ENCODE measurements at regions not wholly inside any gene's neighbourhood (a gene's known extent, or its start where the extent isn't known, plus 50 kb on each side); places are given as distances from the start of the nearest gene placed in this dataset.
A peak's percentile ranks its signal among the peaks of the same experiment; 100 is the strongest.

DNA sequence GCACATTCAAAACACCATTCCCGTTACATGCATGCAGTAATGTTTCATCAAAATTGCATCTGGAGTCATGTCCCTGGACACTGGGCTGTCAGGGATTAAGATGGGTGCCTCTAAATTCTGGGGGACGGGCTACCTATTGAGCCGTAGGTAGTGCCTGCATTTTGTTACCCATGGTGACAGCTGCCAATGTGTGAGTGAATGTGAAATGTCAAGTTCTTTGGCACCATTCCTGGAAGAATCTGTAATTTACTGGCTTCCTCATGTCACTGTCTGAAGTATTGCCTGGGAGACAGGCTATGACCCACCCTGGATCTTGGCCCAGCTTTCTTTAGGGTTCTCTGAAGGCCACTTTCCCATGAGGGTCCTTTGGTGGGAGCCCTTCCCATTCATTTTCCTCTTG is 266.1 kb downstream of the TSHZ3 start:
- H3K36me3 ChIP-seq: no peaks in the 10 kb centered on the region
- DNase-seq (no peak), ATAC-seq (peak in 4 of 8 donors; percentile 52 to 88 (median 63))
- H3K4me1 ChIP-seq: peaks cover 0 to 8% (median 0%) of the 10 kb centered on the region in 9 donors
- intact Hi-C loops (cut with DNase I): no loop called here
- peaks cover 0 to 3% (median 0%) of the 10 kb centered on the region in 7 donors for H3K27me3 ChIP-seq
- H3K4me3 ChIP-seq: no peak overlapping the region
- H3K27ac ChIP-seq: no peak overlapping the region
- no peak for TF ChIP-seq CTCF (IDR thresholded peaks at IDR 0.05)
- H3K9me3 ChIP-seq: no peaks in the 10 kb centered on the region
- 29 to 43% methylated on average over 3 of the region's 3 CpGs for WGBS, 2 donors

GRCh38 chr19:31075146-31075655 is 274.0 kb downstream of the TSHZ3 start:
- ATAC-seq (no peak), DNase-seq (no peak)
- H3K27ac ChIP-seq: no peak overlapping the region
- H3K27me3 ChIP-seq: peaks cover 0 to 37% (median 15%) of the 10 kb centered on the region in 7 donors
- H3K4me3 ChIP-seq: no peak overlapping the region
- no peaks in the 10 kb centered on the region for H3K36me3 ChIP-seq
- no peaks in the 10 kb centered on the region for H3K9me3 ChIP-seq
- 74 to 81% methylated on average over 6 of the region's 6 CpGs for WGBS, 2 donors
- no peak for TF ChIP-seq CTCF (IDR thresholded peaks at IDR 0.05)
- intact Hi-C loops (cut with DNase I): no loop called here
- H3K4me1 ChIP-seq: no peaks in the 10 kb centered on the region

DNA sequence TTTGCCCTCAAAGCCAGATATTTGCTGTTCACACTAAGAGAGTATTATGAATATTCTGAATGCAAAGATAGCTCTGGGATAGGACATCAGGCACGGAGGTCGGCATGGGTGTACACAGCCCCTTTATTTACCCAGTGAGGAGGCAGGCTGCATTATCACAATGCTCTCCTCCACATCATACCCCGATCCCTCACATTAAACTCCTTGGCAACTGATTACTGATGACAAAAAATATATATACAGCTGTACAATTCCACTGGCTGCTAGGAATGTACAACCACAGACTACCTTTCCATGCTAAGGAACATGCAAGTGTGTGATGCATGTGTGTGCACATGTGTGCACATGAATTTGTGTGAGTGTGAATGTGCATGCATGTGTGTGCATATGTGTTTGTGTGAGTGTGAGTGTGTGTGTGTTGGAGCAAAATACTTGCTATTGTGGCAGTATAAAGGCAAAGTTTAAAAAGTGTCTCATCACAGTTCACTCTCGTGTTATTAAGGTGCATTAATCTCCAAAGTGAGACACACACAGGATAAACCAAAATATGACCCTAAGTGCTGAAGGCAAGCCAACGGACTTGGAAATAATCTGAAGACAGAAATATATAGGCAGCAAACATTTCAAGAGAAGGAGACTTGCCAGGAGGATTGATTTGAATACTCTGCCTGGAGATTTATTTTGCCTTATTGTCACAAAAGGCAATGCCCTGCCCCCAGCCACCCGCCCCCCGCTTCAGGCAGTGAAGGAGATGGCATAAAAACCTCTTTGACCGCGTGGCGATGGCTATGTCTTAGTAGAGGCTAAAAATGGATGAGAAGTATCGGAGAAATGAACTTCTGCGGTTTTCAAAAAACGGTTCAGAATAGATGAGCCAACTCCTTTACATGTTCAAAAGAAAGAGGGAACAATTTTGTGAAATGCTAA is 274.8 kb downstream of the TSHZ3 start:
- Histone ChIP-seq H3K9me3 (no peaks in the 10 kb centered on the region), H3K4me1 (no peaks in the 10 kb centered on the region), H3K4me3 (no peak overlapping the region), H3K27ac (no peak overlapping the region), H3K36me3 (no peaks in the 10 kb centered on the region), H3K27me3 (peaks cover 0 to 37% (median 18%) of the 10 kb centered on the region in 7 donors)
- DNase-seq: no peak
- no peak for TF ChIP-seq CTCF (IDR thresholded peaks at IDR 0.05)
- intact Hi-C loops (cut with DNase I): no loop called here
- no peak for ATAC-seq
- WGBS, 2 donors: 63 to 68% methylated on average over 13 of the region's 13 CpGs

DNA sequence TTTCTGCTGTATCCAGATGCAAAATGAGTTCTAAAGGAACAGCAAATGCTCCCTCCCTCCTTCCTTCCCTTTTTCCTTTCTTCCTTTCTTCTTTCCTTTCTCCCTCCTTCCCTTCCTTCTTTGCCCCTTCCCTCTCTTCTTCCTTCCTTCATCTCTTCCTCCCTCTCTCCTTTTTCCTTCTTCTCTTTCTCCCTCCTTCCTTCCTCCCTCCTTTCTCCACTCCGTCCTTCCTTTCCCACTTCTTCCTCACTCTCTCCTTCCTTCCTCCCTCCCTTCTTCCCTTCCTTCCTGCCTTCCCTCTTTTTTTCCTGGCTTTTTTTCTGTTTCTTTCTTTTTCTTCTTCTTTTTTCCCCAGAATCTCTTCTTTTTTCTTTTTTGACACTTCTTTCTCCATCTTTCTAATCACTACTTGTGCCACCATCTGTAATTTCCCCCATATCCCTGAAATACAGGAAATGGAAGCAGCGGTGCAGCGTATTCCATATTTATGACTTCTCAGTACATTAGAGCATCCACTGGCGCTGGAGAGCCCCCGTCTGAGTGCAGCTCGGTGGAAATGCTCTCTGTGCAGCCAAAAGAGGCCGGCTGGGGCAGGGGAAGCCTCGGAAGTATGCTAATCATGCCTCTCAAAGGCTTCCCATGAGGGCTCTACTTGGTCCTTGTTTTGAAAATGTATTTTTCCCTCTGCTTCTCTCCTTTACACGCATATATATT is 275.6 kb downstream of the TSHZ3 start:
- Histone ChIP-seq H3K36me3 (no peaks in the 10 kb centered on the region), H3K4me1 (no peaks in the 10 kb centered on the region), H3K27me3 (peaks cover 0 to 37% (median 18%) of the 10 kb centered on the region in 7 donors), H3K4me3 (no peak overlapping the region), H3K27ac (no peak overlapping the region), H3K9me3 (no peaks in the 10 kb centered on the region)
- 28 to 32% methylated on average over 9 of the region's 9 CpGs for WGBS, 2 donors
- ATAC-seq: no peak
- intact Hi-C loops (cut with DNase I): no loop called here
- TF ChIP-seq CTCF (IDR thresholded peaks at IDR 0.05): no peak
- DNase-seq: no peak
